HepG2 (cell line): ENCODE measurements at regions not wholly inside any gene's neighbourhood (a gene's known extent, or its start where the extent isn't known, plus 50 kb on each side); places are given as distances from the start of the nearest gene placed in this dataset.

Source experiments
- ATAC-seq: fragments of 200-7000 bp; cut with Tn5 transposase; 3 replicates; pipeline ENCODE4 v1.9.1; 2020; ENCODE audit warnings: mild to moderate bottlenecking, moderate library complexity
- BruUV-seq: library from RNA; stranded (reverse); fragments of 400-500 nt; replicated peaks from 2 replicates; lab custom pipeline; 2021; lab: Mats Ljungman, UMichigan
- CTCF ChIA-PET: fragments of 300-600 bp; formaldehyde crosslinking; extraction: SDS; loops from one replicate; lab custom pipeline; 2021; ENCODE audit warnings: low total read pairs, inconsistent platforms, low intra/inter-chr PET ratio; lab: Yijun Ruan, JAX
- POLR2A ChIA-PET: fragments of 350-600 bp; sonication (Branson Sonifier 250); formaldehyde crosslinking; loops from one replicate; lab custom pipeline; 2020; ENCODE audit warnings: antibody characterized with exemption, inconsistent platforms; lab: Yijun Ruan, JAX
- DNase-seq: peaks from one replicate; pipeline ENCODE4 v3.0.0-alpha.2; 2015; ENCODE audit warnings: low spot score
- FAIRE-seq: peaks from 3 replicates; lab custom pipeline; 2011; peaks lifted over from hg19 to GRCh38; lab: Jason Lieb, UNC
- H2AFZ ChIP-seq: one replicate; pipeline ENCODE4 v1.6.1; 2011; ENCODE audit warnings: low read length, inconsistent platforms
- H3K27ac ChIP-seq: fragments of 300-600 bp; 3 replicates; pipeline ENCODE4 v1.8.0; 2011; ENCODE audit warnings: mixed run types, mild to moderate bottlenecking, mixed read lengths, low read length, inconsistent platforms; ENCODE audit not compliant: insufficient read depth; ENCODE audit errors: extremely low read length
- H3K27me3 ChIP-seq, 2 experiments: fragments of 200-600 bp in 1 of 2; 2 replicates in 1 of 2; 3 replicates in 1 of 2; pipeline versions ENCODE4 v1.6.0 to v1.8.0; 2011; ENCODE audit warnings: low read length in 2 of 2, mild to moderate bottlenecking in 2 of 2, moderate library complexity in 2 of 2, inconsistent platforms in 1 of 2; ENCODE audit not compliant: insufficient read depth in 2 of 2, control insufficient read depth in 1 of 2
- H3K36me3 ChIP-seq, 2 experiments: fragments of 200-600 bp in 1 of 2; replicated peaks in 1 of 2; 2 replicates in 1 of 2; 3 replicates in 1 of 2; pipeline versions ENCODE4 v1.5.1 to v1.8.0; 2011; ENCODE audit warnings: low read length in 2 of 2, inconsistent platforms in 1 of 2; ENCODE audit not compliant: insufficient read depth in 2 of 2, control insufficient read depth in 1 of 2
- H3K4me1 ChIP-seq: 2 replicates; pipeline ENCODE4 v1.5.1; 2012; ENCODE audit warnings: low read length, inconsistent platforms; ENCODE audit not compliant: insufficient read depth
- H3K4me2 ChIP-seq: 2 replicates; pipeline ENCODE4 v1.6.0; 2011; ENCODE audit warnings: low read depth, low read length, inconsistent platforms
- H3K4me3 ChIP-seq, 3 experiments: fragments of 200-600 bp in 1 of 3; sonication (generic), shearing (Covaris generic) in 1 of 3; replicated peaks in 1 of 3; 2 replicates each; pipeline ENCODE4 v1.5.1; 2011 to 2016; ENCODE audit warnings: low read length in 3 of 3, inconsistent platforms in 2 of 3, low read depth in 2 of 3, mild to moderate bottlenecking in 2 of 3, control low read depth in 1 of 3, mixed read lengths in 1 of 3; ENCODE audit not compliant: insufficient read depth in 1 of 3
- H3K79me2 ChIP-seq: one replicate; pipeline ENCODE4 v1.6.1; 2011; ENCODE audit warnings: low read length, inconsistent platforms; ENCODE audit not compliant: insufficient read depth
- H3K9ac ChIP-seq: 2 replicates; pipeline ENCODE4 v1.6.0; 2011; ENCODE audit warnings: mild to moderate bottlenecking, low read depth, low read length, inconsistent platforms; ENCODE audit not compliant: insufficient read depth
- H3K9me3 ChIP-seq: 2 replicates; pipeline ENCODE4 v1.5.1; 2012; ENCODE audit warnings: mild to moderate bottlenecking, low read length
- H4K20me1 ChIP-seq: 2 replicates; pipeline ENCODE4 v1.6.0; 2011; ENCODE audit warnings: inconsistent platforms, mild to moderate bottlenecking, low read length, moderate library complexity; ENCODE audit not compliant: insufficient read depth
- ATF1 ChIP-seq: IDR thresholded peaks from 2 replicates; pipeline ENCODE4 v1.6.1; 2016; ENCODE audit warnings: mild to moderate bottlenecking, control low read depth
- REPIN1 ChIP-seq: sonication (generic); formaldehyde crosslinking; IDR thresholded peaks from 2 replicates; pipeline ENCODE4 v1.8.0; 2022; ENCODE audit warnings: missing genetic modification reagents, low read depth, mild to moderate bottlenecking, borderline replicate concordance
- TRIM24 ChIP-seq: sonication (generic); formaldehyde crosslinking; IDR thresholded peaks from 2 replicates; pipeline ENCODE4 v1.8.0; 2022; ENCODE audit warnings: mild to moderate bottlenecking, missing genetic modification reagents
- ZBTB7A ChIP-seq: sonication (generic); formaldehyde crosslinking; IDR thresholded peaks from 2 replicates; pipeline ENCODE4 v1.8.0; 2022; ENCODE audit warnings: mild to moderate bottlenecking, missing genetic modification reagents
- ZNF577 ChIP-seq: sonication (generic); formaldehyde crosslinking; IDR thresholded peaks from 2 replicates; pipeline ENCODE4 v1.4.0; 2020; ENCODE audit warnings: mild to moderate bottlenecking, low read depth, missing genetic modification reagents, borderline replicate concordance
- WGBS: methylation state at CpG from one replicate; pipeline ENCODE4 v1.1.6; 2017; ENCODE audit warnings: low lambda C conversion rate; 5-methylcytosine and 5-hydroxymethylcytosine counted together
- in situ Hi-C: cut with HindIII; loops from 2 replicates; pipeline ENCODE4 v1.10.0; 2017; ENCODE audit warnings: low pct_unique_long_range_greater_than_20kb; ENCODE audit not compliant: extremely low pct_ligation_motif_present
- intact Hi-C: fragments of 100-400 bp; cut with micrococcal nuclease; formaldehyde crosslinking; loops from one replicate; pipeline ENCODE4 v1.10.0; 2022; ENCODE audit not compliant: unreplicated experiment
- TF ChIP-seq, protein P1 (sequence below): sonication (generic); formaldehyde crosslinking; IDR thresholded peaks from 2 replicates; pipeline ENCODE4 v1.5.0; 2020; ENCODE audit warnings: mild to moderate bottlenecking, missing genetic modification reagents
- TF ChIP-seq, protein P2 (sequence below), 2 experiments: fragments of 450-650 bp in 1 of 2; sonication (generic) in 1 of 2; formaldehyde crosslinking; IDR thresholded peaks; 2 replicates each; pipeline versions ENCODE4 v1.5.0 to v1.8.0; 2020 to 2022; ENCODE audit warnings: mild to moderate bottlenecking in 1 of 2, missing genetic modification reagents in 1 of 2

DNA sequence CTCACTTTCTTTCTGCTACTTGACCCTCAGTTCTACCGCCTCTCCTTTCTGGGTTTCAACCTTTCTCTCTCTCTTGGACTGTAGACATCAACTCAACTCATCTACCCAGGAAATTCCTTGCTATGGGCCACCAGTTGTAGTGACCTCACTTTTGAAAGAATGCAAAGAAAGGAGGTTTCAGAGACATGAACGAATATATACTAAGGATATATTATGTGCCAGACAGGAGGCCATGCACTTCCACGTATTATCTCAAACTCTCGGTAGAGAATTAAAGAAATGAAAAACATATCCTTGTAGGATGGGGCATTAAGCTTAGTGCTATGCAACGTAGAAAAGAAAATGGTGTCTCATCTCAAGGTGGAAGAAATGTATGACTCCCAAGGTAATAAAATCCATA lies 67.3 kb upstream of the NT5E start:
- Histone ChIP-seq H3K36me3 (no peaks in the 10 kb centered on the region), H3K27me3 (no peaks in the 10 kb centered on the region), H3K4me3 (no peak overlapping the region), H3K27ac (no peak overlapping the region), H3K4me2 (no peak overlapping the region)
- in situ Hi-C loops = no loop called here
- WGBS = 82% methylated on average over 5 of the region's 5 CpGs
- TF ChIP-seq, protein P1, sequence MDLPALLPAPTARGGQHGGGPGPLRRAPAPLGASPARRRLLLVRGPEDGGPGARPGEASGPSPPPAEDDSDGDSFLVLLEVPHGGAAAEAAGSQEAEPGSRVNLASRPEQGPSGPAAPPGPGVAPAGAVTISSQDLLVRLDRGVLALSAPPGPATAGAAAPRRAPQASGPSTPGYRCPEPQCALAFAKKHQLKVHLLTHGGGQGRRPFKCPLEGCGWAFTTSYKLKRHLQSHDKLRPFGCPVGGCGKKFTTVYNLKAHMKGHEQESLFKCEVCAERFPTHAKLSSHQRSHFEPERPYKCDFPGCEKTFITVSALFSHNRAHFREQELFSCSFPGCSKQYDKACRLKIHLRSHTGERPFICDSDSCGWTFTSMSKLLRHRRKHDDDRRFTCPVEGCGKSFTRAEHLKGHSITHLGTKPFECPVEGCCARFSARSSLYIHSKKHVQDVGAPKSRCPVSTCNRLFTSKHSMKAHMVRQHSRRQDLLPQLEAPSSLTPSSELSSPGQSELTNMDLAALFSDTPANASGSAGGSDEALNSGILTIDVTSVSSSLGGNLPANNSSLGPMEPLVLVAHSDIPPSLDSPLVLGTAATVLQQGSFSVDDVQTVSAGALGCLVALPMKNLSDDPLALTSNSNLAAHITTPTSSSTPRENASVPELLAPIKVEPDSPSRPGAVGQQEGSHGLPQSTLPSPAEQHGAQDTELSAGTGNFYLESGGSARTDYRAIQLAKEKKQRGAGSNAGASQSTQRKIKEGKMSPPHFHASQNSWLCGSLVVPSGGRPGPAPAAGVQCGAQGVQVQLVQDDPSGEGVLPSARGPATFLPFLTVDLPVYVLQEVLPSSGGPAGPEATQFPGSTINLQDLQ (CRISPR knock-in tag) = no peak
- no peak for TF ChIP-seq ATF1 (CRISPR knock-in tag)
- TF ChIP-seq, protein P2, sequence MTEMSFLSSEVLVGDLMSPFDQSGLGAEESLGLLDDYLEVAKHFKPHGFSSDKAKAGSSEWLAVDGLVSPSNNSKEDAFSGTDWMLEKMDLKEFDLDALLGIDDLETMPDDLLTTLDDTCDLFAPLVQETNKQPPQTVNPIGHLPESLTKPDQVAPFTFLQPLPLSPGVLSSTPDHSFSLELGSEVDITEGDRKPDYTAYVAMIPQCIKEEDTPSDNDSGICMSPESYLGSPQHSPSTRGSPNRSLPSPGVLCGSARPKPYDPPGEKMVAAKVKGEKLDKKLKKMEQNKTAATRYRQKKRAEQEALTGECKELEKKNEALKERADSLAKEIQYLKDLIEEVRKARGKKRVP (CRISPR knock-in tag; IDR thresholded peaks at IDR 0.05) = no peak
- TF ChIP-seq ZBTB7A (CRISPR knock-in tag) = no peak
- no peak for TF ChIP-seq TRIM24 (CRISPR knock-in tag)
- no peak for TF ChIP-seq REPIN1
- no peak for TF ChIP-seq ZNF577 (CRISPR knock-in tag)
- TF ChIP-seq, all 625 proteins: peak for 0
- ATAC-seq (no peak), FAIRE-seq (no peak), DNase-seq (no peak)
- H4K20me1 ChIP-seq = no peaks in the 10 kb centered on the region
- POLR2A ChIA-PET = interaction anchor here (1.7 kb wide), 1 partner anchor 22 kb away, joined by 3 read pairs; no protein-coding TSS in a partner anchor
- CTCF ChIA-PET = no interaction called here
- H3K9ac ChIP-seq = no peak overlapping the region
- 0 out of 2 replicates have a peak, but pooled peaks cover 11% of the 10 kb centered on the region for H3K4me1 ChIP-seq
- intact Hi-C loops = no loop called here
- H3K9me3 ChIP-seq = no peaks in the 10 kb centered on the region
- no TSS peak for BruUV-seq
- no peaks in the 10 kb centered on the region for H3K79me2 ChIP-seq
- H2AFZ ChIP-seq = no peak overlapping the region
